GM21737 (cell line): ENCODE measurements at regions not wholly inside any gene's neighbourhood (a gene's known extent, or its start where the extent isn't known, plus 50 kb on each side); places are given as distances from the start of the nearest gene placed in this dataset.

Experiments
- ATAC-seq: cut with Tn5 transposase; IDR thresholded peaks from one replicate; pipeline ENCODE4 v1.9.1; 2021; ENCODE audit warnings: mild to moderate bottlenecking, moderate library complexity; ENCODE audit not compliant: unreplicated experiment

DNA sequence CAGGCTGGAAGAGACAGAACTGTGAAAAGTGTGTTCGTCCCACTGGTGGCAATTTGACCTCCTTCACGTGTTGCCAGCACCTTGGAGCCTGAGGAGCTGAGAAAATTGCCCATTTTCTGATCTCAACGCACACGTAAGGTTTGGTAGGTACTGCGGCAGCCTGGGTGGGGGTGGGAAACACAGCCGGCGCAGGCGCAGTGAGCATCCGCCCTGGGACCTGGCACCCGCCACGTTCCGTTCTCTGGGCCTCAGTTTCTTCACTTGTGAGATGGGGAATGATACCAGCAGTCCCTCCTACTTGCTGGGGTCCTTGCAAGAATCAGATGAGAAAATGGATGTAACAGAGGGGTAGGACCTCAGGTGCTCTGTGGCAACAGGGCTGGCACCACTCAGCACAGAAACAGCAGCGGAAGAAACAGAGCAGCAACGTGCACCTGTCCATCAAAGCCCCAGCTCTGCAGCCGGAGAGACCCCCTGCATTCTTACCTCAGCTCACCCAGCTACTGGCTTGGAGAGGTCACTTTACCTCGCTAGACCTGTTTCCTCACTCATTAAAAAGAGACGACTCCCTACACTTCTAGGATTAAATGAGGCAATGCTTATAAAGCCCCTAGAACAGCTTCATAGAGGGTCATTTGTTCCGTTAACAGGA is 458.0 kb upstream of the ID2 start:
- no peak for ATAC-seq

- ATAC-seq = no peak
Measured at GRCh38 chr2:8224347-8225190, 457.3 kb upstream of the ID2 start.

DNA sequence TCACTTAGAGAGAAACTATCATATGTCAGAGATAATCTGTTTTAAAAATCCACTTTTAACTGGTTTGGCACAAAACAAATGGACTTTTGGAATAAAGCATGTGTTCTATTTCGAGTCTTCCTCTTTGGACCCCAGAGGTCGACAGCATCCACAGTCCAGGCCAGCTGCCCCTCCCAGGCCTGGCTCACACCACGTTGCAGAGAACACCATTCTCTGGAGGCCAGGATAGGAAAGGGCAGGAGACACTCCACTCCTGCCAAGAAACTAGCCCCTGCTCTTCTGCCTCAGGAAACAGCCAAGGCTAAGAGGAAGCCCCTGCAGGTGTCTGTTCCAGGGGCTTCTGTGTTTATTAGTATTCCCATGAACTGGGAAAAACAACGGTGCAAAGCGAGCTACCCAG is 456.6 kb upstream of the ID2 start:
- no peak for ATAC-seq

GRCh38 chr2:8225798-8226197 is 456.1 kb upstream of the ID2 start:
- no peak for ATAC-seq

DNA sequence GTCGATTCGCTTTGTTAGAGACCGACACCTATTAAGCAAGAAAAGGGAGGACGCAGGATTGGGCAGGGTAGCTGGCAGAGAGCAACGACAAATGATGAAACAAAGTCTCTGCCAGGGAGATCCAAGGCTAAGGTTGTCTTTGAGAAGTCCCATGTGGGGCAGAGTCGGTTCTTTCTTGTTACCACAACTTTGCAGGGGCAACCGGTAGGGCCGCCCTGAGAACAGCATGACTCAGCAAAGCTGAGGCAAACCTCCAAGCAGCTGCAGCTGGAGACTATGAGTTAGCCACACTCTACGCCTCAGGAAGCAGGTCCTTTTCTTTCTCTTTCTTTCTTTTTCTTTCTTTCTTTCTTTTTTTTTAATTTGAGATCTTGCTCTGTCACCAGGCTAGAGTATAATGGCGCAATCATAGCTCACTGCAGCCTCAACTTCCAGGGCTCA is 452.3 kb upstream of the ID2 start:
- peak; percentile 88 for ATAC-seq

GRCh38 chr2:8230466-8230865 is 451.4 kb upstream of the ID2 start:
- no peak for ATAC-seq

- no peak for ATAC-seq
Measured at GRCh38 chr2:8231902-8232301, 450.0 kb upstream of the ID2 start.

DNA sequence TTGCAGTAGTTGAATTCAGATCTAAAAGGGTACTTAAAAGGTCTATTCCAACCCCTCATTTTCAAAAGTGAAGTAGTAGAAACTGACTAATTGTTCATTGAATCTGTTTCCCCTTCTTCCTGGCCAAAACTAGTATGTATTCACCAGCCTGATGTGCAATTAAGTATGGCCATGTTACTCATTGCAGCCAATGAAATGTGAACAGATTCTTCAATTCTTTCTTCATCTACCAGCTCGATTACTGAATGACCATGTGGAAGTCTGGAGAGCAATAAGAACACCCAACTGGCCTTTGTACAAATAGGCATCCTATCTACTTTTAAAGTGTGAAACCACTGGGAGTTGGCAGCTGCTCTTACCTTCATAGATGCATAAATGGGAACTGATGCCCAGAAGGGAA is 449.0 kb upstream of the ID2 start:
- no peak for ATAC-seq

DNA sequence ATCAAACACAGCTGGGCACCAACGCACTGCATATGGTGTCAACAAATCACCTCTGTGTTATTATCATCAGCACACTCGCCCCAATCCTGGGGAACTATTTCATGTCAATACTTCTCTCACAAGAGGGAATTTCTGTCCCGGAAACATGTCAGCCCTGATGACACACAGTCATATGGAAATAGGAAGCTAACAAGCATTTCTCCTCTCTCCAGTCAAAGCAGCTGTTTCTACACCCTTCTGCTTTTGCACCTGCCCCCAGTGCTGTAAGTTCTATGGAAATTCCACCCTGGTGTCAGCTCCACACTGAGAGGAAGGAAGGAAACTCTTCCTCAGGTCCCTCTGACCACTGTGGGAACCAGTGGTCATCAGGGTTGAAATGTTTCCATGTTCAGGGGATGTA is 447.6 kb upstream of the ID2 start:
- ATAC-seq = peak; percentile 34

GRCh38 chr2:8234757-8235374 is 447.0 kb upstream of the ID2 start:
- peak; percentile 94 for ATAC-seq

- no peak for ATAC-seq
Measured at GRCh38 chr2:8235419-8235818, 446.4 kb upstream of the ID2 start.

DNA sequence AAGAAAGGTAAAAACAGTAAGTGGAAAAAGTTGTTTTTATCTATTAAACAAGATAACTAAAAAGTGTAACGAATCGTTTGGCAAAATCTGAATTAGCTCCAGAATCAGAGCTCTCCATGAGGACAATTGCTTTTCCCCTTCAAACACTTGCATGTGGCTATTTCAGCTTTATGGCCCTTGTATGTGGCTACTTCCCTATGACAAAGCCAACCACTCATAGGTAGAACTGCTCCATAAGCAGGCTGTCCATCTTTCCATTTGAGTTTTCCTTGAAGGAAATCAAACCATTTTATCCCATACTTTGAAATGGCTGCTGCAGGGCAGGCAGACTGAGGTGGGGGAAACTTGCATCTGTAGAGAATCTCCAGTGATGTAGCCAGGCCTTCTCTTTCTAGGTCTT is 445.5 kb upstream of the ID2 start:
- ATAC-seq = no peak

DNA sequence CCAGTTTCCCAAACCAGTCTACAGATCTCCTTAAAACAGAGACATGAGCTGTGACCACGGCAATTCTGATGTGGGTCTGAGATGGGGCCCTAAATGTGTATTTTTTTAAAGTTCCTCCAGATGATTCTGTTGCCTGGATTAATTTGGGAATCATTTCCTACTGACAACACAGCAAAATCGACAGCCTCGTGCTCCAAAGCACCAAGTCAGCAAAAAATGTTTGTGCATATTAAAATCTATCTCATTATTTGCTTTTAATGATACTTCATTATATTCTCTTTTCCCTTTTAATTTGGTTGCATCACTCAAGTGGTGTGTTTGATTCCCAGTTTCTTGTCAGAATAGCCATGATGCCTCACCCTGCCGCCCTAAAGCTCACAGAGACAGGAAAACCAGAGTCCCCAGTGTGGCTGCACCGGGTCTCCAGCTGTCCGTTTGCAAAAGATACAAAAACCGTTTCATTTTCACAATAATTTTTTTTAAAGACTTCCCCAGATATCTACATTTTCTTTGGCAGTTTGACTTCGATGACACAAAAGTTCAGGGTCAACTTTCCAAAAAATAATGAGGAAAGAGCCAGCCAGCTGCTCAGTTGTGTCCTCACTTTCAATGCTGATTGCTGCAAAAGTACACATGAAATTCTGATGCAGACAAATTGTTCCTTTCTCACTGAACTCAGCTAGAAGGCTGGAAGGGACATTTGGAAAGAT is 443.2 kb upstream of the ID2 start:
- ATAC-seq = no peak

DNA sequence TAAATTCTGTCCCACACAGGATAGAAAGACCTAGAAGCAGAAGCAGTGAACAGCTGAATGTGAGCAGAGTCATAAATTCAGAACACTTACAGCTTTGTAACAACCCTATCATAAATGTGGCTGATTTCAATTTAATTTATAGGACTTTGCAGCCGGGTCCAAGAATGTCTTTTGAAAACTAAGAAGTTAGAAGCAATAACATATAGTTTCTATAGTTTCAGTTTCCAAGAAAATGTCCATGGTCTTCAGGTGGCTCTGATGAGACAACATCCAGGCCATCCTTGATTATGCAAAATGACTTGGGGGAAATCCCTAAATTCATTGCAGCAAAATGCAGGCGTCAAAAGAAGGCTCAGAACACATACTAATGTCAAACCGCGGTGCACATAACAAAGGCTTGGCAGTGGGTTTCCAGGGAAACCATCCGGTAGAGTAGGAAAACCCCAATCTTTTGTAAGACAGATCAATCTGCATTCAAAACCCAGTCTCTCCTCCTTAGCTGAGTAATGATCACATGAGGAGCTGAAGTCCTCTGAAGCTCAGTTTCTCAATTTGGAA is 442.2 kb upstream of the ID2 start:
- ATAC-seq = no peak

DNA sequence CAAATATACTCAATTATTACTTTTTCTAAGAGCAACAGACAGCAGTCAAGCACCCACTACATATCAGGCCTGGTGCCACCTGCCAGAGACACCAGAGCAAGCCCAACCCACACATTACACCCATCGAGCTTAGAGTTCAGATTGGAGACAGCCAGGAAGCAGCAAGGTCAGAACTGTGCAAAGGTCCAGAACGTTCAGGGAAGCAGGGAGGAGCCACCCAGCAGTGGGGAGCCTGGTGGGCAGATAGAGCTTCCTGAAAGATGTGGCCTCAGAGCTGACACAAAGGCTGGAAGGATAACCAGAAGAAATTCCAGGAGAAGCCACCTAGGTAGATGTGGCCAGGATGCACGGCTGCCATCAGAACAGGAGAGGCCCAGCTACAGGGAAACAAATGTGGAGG is 440.5 kb upstream of the ID2 start:
- ATAC-seq = no peak

DNA sequence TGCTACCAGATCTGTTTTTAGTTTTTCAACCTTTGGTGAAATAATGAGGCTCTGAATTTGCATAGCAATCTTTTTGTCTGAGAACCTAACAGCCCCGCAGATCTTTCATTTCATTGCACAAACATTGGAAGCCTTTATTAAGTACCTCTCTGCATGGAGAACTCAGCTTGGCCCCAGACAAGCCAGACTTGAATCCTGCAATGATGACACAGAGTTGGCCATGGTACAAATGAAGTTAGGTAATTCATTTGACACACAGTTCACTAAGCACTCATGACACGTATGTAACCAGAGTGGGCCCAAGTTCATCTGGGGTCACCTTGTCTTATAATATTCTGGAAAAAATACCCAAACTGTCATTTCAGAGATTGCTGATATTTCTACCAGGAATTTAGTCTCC is 439.1 kb upstream of the ID2 start:
- no peak for ATAC-seq

DNA sequence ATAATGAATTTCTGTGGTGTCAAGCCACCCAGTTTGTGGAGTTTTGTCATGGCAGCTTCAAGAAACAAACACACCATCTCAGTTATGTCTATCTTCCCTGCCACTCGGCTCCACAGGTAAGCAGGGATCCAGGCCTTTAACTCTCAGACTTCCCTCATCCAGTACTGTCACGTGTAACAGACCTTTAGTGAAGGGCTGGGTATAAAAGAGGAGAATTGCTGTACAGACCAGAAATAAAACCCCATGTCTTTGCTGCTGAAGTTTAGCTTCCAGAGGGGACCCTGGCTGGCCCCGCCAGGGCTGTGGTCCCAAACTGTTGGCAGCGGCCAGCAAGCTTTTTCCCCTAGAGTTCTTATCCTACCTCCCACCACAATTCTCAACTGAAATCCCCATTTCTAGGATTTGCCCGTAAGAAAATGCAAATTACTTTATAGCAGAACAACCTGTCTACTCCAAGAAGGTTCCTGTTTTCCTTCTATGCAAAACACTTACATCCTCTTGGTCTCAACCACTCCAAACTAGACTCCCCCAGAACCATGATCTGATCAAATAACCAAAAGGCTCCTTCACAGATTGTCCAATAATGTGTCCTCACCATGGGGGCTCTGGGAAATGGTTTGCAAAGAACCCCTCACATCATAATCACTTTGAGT is 438.0 kb upstream of the ID2 start:
- ATAC-seq = no peak

DNA sequence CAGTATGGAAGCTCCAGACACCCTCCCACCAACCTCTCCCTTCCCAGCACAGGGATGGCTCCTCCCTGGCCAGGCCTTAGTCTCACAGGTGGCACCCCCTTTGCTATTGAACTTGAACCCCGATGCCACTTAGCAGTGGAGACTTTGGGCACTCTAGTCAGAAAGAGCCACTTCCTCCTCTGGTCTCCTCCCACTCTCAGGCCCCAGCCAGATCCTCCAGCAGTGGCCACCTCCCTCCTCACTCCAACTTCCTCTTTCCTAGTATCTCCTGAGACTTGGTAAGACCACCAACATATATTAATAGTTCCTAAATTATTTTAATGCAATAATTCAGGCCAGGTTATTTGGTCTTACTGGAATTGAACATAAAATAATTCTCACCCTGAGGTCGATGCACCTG is 437.2 kb upstream of the ID2 start:
- no peak for ATAC-seq

DNA sequence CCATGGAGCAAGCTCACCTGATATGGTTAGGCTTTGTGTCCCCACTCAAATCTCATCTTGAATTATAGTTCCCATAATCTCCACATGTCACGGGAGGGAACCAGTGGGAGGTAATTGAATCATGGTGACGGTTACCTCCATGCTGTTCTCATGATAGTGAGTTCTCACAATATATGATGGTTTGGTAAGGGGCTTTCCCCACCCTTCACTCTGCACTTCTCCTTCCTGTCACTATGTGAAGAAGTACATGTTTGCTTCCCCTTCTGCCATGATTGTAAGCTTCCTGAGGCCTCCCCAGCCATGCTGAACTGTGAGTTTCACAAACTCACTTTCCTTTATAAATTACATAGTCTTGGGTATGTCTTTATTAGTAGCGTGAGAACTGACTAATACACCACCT is 435.7 kb upstream of the ID2 start:
- no peak for ATAC-seq

DNA sequence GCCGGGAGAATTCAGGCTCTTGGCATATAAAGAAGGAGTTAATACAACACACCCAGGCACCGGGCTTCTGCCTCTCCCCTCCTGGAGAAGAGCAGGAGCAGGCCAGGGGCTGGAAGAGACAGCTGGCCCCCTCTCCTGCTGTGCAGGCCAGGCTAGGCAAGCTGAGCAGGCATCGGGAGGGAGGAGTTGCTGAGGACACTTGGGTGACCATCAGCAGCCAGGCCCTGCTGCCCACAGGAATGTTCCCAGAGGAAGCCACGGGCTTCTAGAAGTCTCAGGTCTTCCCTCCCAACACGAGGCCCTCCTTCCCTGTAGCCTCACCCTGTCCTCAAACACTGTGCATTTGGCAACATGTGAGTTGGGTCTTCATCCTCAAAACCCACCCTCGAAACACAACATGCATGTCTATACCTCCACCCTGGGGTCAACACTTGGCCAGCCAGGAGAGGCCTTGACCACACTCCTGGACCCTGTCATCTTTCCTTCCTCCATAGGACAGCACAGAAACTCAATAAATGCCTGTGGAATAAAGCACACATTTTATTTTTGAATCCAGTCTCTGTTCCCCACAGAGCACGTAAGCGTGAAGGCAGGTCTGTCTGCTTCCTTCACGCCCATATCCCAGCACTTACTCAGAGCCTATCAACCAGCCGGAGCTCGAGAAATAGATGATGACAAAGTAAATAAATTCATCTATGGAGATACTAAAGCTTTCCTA is 433.8 kb upstream of the ID2 start:
- ATAC-seq = no peak
